Breast epithelium (tissue), 3 donors: ENCODE measurements at regions not wholly inside any gene's neighbourhood (a gene's known extent, or its start where the extent isn't known, plus 50 kb on each side); places are given as distances from the start of the nearest gene placed in this dataset.
A peak's percentile ranks its signal among the peaks of the same experiment; 100 is the strongest.

ENCODE experiments used
- POLR2A ChIP-seq: fragments of 450-650 bp; IDR thresholded peaks from one replicate; pipeline ENCODE4 v1.6.1; 2016; ENCODE audit warnings: antibody characterized with exemption, mild to moderate bottlenecking, moderate library complexity
- POLR2AphosphoS5 ChIP-seq, 3 donors: sonication (generic); formaldehyde crosslinking; IDR thresholded peaks; one replicate each; pipeline ENCODE4 v1.6.1; 2017; ENCODE audit warnings: antibody characterized with exemption in 3 of 3
- TF ChIP-seq, protein P1 (sequence below), 3 donors: fragments of 450-650 bp; IDR thresholded peaks; one replicate each; pipeline ENCODE4 v1.5.1; 2016 to 2017; ENCODE audit warnings: antibody characterized with exemption in 3 of 3, mild to moderate bottlenecking in 3 of 3, moderate library complexity in 3 of 3

DNA sequence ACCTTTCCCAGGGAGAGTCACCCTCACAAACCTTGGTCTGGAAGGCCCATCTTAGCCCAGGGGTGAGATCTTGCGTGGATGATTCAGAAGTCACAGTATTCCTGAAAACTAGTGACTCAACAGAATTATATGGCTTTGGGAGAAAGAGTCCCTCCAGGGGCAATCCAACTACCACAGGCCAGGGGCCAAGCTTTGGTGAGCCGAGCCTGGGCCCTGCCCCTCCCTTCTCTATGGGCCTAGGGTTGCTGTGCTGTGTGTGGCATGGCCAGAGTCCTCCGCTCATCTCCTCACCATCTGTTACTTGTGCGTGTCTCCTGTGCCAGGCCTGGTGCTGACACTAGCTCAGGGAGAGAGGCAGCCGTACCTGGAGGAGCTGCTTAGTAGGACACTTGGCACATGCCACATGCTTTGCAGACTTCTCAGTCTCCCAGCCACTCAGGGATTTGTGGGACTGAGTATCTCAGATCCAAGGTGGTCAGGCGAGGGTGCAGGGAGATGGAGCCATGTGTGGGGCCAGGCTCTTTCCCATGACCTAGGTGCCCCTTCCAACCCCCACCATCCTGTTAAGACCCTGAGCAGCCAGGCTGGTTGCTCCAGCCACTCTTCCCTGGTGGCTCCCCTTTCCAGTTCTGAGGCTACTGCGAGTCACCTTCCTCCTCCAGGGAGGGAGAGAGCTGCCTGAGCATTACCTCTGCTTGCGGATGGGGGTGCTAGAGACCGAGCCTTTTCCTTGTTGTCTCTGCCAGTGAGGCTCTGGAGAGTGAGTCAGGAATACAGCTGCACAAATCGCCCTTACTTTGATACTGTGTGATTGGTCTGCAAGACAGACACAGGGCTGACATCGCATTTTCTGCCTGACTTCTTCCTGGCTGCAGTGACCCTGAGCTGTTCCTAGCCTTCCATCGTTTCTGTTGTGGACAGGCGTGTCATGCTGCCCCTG is 94.1 kb downstream of the SLC25A47 start:
- TF ChIP-seq, protein P1, sequence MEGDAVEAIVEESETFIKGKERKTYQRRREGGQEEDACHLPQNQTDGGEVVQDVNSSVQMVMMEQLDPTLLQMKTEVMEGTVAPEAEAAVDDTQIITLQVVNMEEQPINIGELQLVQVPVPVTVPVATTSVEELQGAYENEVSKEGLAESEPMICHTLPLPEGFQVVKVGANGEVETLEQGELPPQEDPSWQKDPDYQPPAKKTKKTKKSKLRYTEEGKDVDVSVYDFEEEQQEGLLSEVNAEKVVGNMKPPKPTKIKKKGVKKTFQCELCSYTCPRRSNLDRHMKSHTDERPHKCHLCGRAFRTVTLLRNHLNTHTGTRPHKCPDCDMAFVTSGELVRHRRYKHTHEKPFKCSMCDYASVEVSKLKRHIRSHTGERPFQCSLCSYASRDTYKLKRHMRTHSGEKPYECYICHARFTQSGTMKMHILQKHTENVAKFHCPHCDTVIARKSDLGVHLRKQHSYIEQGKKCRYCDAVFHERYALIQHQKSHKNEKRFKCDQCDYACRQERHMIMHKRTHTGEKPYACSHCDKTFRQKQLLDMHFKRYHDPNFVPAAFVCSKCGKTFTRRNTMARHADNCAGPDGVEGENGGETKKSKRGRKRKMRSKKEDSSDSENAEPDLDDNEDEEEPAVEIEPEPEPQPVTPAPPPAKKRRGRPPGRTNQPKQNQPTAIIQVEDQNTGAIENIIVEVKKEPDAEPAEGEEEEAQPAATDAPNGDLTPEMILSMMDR (IDR thresholded peaks at IDR 0.05) = peak in 2 of 3 donors; percentile 33 to 53
- TF ChIP-seq POLR2A (no peak), POLR2AphosphoS5 (IDR thresholded peaks at IDR 0.05) (no peak)
